ENCODE measurements at regions not wholly inside any gene's neighbourhood (a gene's known extent, or its start where the extent isn't known, plus 50 kb on each side); places are given as distances from the start of the nearest gene placed in this dataset.
A peak's percentile ranks its signal among the peaks of the same experiment; 100 is the strongest.

DNA sequence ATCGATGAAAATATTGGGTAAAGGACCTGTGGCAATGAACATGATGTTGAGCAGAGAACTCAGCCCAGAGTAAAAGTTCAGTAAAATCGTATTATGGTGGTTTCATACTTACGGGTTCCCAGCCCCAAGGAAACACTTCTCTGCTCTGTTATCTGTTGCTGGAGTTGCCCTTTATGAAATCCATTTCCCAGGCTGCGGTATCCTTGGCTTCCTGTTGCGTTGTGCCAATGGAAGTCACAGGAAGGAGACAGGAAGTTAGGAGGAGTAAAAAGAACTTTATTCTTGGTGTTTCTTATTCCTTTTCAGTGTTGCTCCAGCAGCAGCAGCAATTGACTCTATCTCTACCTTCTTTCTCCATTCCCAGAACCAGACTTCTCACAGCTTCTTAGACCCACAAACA is 965.2 kb downstream of the VRK1 start:
- Histone ChIP-seq H3K4me3 (no peak overlapping the region), H3K36me3 (no peaks in the 10 kb centered on the region), H3K27me3 (no peaks in the 10 kb centered on the region; the same call in 1 of the 2 replicates), H3K9me3 (replicated peaks) (no peaks in the 10 kb centered on the region), H3K27ac (no peak overlapping the region), H3K4me1 (no peaks in the 10 kb centered on the region)
- no peak for DNase-seq

- H3K36me3 ChIP-seq, result no peaks in the 10 kb centered on the region
- no peak overlapping the region for H3K27ac ChIP-seq
- H3K9me3 ChIP-seq (replicated peaks), result no peaks in the 10 kb centered on the region
- no peaks in the 10 kb centered on the region for H3K4me1 ChIP-seq
- no peaks in the 10 kb centered on the region for H3K27me3 ChIP-seq
- H3K4me3 ChIP-seq, result no peak overlapping the region
- DNase-seq, result no peak
Observed at GRCh38 chr14:97771340-97772045, 974.3 kb downstream of the VRK1 start.

- Histone ChIP-seq H3K36me3 (no peaks in the 10 kb centered on the region), H3K27me3 (no peaks in the 10 kb centered on the region), H3K4me1 (no peaks in the 10 kb centered on the region), H3K27ac (no peak overlapping the region), H3K9me3 (replicated peaks) (no peaks in the 10 kb centered on the region), H3K4me3 (no peak overlapping the region)
- DNase-seq, result no peak
Observed at GRCh38 chr14:97773598-97773997, 976.4 kb downstream of the VRK1 start.

GRCh38 chr14:97776890-97777558 is 979.8 kb downstream of the VRK1 start:
- H3K4me3 ChIP-seq, result no peak overlapping the region
- DNase-seq, result no peak

DNA sequence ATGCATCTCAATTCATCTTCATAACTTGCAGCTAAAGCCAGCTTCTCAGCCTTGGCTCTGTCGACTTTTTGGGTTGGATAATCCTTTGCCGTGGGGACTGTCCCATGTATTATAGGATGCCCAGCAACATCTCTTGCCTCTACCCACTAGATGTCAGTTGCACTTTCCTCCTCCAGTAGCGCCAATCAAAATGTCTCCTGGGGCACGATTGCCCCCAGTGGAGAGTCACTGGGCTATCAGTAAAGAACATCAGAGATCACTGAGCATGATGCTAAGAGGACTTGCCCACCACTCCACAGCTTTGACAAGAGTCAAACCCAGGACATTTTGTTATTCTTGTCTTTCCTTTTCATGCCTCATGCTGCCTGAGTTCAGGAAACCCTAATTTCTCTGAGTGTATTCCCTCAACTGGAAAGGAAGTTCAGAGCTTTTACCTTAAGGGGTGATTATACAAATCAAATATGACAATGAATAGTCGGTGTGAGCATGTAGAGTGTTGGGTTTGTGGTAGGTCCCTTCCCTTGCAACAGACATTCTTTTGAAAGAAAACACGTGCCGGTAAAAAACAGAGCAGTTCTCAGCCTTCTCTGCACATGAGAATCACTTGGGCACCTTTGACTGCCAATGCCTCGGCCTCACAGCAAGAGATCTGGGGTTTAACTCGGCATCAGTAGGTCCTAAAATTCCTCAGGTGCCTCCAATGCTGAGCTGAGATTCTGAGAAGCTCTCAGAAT is 980.6 kb downstream of the VRK1 start:
- H3K27me3 ChIP-seq, result no peaks in the 10 kb centered on the region
- H3K4me1 ChIP-seq, result no peaks in the 10 kb centered on the region
- no peak for DNase-seq
- no peaks in the 10 kb centered on the region for H3K9me3 ChIP-seq (replicated peaks)
- no peak overlapping the region for H3K27ac ChIP-seq
- no peaks in the 10 kb centered on the region for H3K36me3 ChIP-seq
- no peak overlapping the region for H3K4me3 ChIP-seq

More at GRCh38 chr14:97776890-97777558, 979.8 kb downstream of the VRK1 start:
- no peak overlapping the region for H3K27ac ChIP-seq
- H3K9me3 ChIP-seq (replicated peaks), result no peaks in the 10 kb centered on the region
- H3K4me1 ChIP-seq, result no peaks in the 10 kb centered on the region
- no peaks in the 10 kb centered on the region for H3K27me3 ChIP-seq
- no peaks in the 10 kb centered on the region for H3K36me3 ChIP-seq

DNA sequence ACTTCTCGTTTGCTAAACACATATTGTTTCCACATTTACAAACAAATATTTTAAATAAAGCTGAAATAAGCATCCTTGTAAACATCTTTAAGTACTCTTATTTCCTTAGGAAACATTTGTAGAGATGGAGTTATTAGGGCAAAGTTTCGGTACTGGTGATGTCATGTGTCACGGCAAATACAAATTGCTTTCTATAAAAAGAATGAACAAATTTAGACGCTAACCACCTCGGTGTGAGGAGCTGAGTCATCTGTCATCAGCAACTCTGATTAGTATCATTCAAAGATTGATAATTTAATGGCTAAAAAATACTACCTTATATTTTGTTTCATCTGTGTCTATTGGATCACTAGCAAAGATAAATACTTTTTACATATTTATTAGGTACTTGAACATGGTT is 982.0 kb downstream of the VRK1 start:
- H3K27ac ChIP-seq, result no peak overlapping the region
- no peaks in the 10 kb centered on the region for H3K4me1 ChIP-seq
- H3K4me3 ChIP-seq, result no peak overlapping the region
- H3K27me3 ChIP-seq, result no peaks in the 10 kb centered on the region
- no peaks in the 10 kb centered on the region for H3K36me3 ChIP-seq
- DNase-seq, result no peak
- H3K9me3 ChIP-seq (replicated peaks), result no peaks in the 10 kb centered on the region

DNA sequence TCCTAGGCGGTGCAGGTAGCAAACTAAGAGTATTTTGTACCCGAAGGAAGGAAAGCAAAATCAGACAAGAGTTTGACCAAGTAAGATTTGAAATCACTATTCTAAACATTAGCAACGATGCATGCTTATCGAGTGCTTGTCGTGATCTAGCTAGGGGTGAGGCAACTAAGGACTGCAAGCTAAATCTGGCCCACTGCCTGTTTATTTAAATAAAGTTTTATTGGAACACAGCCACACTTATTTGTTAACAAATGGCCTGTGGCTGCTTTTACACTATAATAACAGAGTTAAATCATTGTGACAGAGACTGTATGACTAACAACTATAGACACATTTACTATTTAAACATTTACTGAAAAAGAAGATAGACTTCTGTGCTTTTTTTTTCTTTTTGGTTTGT is 983.6 kb downstream of the VRK1 start:
- no peaks in the 10 kb centered on the region for H3K4me1 ChIP-seq
- no peak overlapping the region for H3K4me3 ChIP-seq
- H3K36me3 ChIP-seq, result no peaks in the 10 kb centered on the region
- DNase-seq, result no peak
- no peaks in the 10 kb centered on the region for H3K27me3 ChIP-seq
- H3K27ac ChIP-seq, result no peak overlapping the region
- no peaks in the 10 kb centered on the region for H3K9me3 ChIP-seq (replicated peaks)

DNA sequence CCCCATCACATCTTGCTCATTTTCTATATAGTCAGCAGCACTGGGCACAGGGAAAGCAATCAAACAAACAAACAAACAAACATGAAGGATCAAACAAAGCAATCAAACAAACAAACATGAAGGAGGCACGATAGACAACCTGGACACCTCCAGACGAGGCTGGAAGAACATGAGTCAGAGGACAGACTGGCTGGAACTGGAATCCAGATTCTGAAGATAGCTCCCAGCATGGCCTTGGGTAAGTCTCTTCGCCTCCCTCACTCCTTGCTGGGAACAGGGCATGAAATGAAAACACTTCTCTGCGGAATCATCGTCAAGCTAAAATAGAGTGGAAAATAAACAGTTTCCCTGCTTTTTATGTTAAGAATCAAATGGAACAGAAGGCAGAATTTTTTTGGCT is 984.8 kb downstream of the VRK1 start:
- DNase-seq, result no peak
- H3K36me3 ChIP-seq, result no peaks in the 10 kb centered on the region
- H3K4me3 ChIP-seq, result no peak overlapping the region
- H3K9me3 ChIP-seq (replicated peaks), result no peaks in the 10 kb centered on the region
- H3K27me3 ChIP-seq, result no peaks in the 10 kb centered on the region
- no peak overlapping the region for H3K27ac ChIP-seq
- H3K4me1 ChIP-seq, result no peaks in the 10 kb centered on the region

- Histone ChIP-seq H3K36me3 (no peaks in the 10 kb centered on the region), H3K9me3 (replicated peaks) (no peaks in the 10 kb centered on the region)
- DNase-seq, result no peak
Observed at GRCh38 chr14:97782871-97783414, 985.8 kb downstream of the VRK1 start.

GRCh38 chr14:97785495-97785894 is 988.3 kb downstream of the VRK1 start:
- no peak for DNase-seq
- H3K36me3 ChIP-seq, result no peaks in the 10 kb centered on the region
- no peaks in the 10 kb centered on the region for H3K27me3 ChIP-seq
- no peak overlapping the region for H3K4me3 ChIP-seq
- no peaks in the 10 kb centered on the region for H3K4me1 ChIP-seq
- no peak overlapping the region for H3K27ac ChIP-seq
- no peaks in the 10 kb centered on the region for H3K9me3 ChIP-seq (replicated peaks)

More at GRCh38 chr14:97782871-97783414, 985.8 kb downstream of the VRK1 start:
- Histone ChIP-seq H3K27me3 (no peaks in the 10 kb centered on the region), H3K27ac (no peak overlapping the region), H3K4me1 (no peaks in the 10 kb centered on the region), H3K4me3 (no peak overlapping the region)

GRCh38 chr14:97788364-97788763 is 991.2 kb downstream of the VRK1 start:
- Histone ChIP-seq H3K36me3 (no peaks in the 10 kb centered on the region), H3K9me3 (replicated peaks) (no peaks in the 10 kb centered on the region), H3K27ac (no peak overlapping the region), H3K27me3 (no peaks in the 10 kb centered on the region), H3K4me1 (no peaks in the 10 kb centered on the region), H3K4me3 (no peak overlapping the region)
- peak in 1 of 2 experiments; percentile 5 for DNase-seq

DNA sequence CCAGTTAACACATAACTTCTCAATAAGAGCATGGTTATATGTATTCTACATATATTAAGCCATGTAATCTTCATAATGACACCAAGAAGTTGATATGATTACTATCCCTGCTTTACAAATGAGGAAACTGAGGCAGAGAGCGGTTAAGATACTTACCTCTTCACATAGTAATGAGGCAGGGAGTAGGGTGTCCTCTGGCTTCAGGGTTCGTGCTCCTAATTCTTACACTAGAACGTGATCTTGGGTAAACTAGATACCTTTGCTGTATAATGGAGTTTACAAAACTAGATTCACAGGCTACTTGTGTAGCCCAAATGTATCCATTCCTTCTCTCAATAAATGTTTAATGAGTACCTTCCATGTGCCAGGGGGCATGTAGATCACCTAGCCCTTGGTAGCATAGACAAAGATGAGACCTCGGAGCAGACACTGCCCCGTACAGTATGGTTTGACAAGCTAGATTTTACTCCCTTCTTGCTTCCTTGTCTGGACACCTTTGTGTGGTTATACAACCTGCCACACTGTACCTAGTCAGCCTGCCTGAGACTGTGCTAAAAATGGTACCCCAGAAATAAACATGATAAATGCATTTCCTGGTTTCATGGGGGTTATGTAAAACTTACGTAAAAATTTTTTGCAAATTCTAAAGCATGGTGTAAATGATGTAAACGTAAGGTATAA is 991.8 kb downstream of the VRK1 start:
- no peak overlapping the region for H3K27ac ChIP-seq
- no peaks in the 10 kb centered on the region for H3K36me3 ChIP-seq
- no peak for DNase-seq
- H3K4me1 ChIP-seq, result no peaks in the 10 kb centered on the region
- no peak overlapping the region for H3K4me3 ChIP-seq
- H3K9me3 ChIP-seq (replicated peaks), result no peaks in the 10 kb centered on the region
- no peaks in the 10 kb centered on the region for H3K27me3 ChIP-seq

GRCh38 chr14:97791072-97791471 is 993.9 kb downstream of the VRK1 start:
- Histone ChIP-seq H3K27me3 (no peaks in the 10 kb centered on the region), H3K27ac (no peak overlapping the region), H3K4me3 (no peak overlapping the region), H3K36me3 (no peaks in the 10 kb centered on the region), H3K9me3 (replicated peaks) (no peaks in the 10 kb centered on the region), H3K4me1 (no peaks in the 10 kb centered on the region)
- DNase-seq, result no peak

- Histone ChIP-seq H3K36me3 (no peaks in the 10 kb centered on the region), H3K4me3 (no peak overlapping the region), H3K9me3 (replicated peaks) (no peaks in the 10 kb centered on the region), H3K4me1 (no peaks in the 10 kb centered on the region), H3K27me3 (no peaks in the 10 kb centered on the region), H3K27ac (no peak overlapping the region)
- no peak for DNase-seq
Observed at GRCh38 chr14:97791906-97792305, 994.7 kb downstream of the VRK1 start.

- H3K4me1 ChIP-seq, result no peaks in the 10 kb centered on the region
- no peaks in the 10 kb centered on the region for H3K27me3 ChIP-seq
- H3K4me3 ChIP-seq, result no peak overlapping the region
- H3K9me3 ChIP-seq (replicated peaks), result no peaks in the 10 kb centered on the region
- DNase-seq, result no peak
- H3K36me3 ChIP-seq, result no peaks in the 10 kb centered on the region
- H3K27ac ChIP-seq, result no peak overlapping the region
Observed at GRCh38 chr14:97796511-97796910, 999.3 kb downstream of the VRK1 start.
